Left cardiac atrium (tissue), 4 donors: ENCODE measurements at regions not wholly inside any gene's neighbourhood (a gene's known extent, or its start where the extent isn't known, plus 50 kb on each side); places are given as distances from the start of the nearest gene placed in this dataset.

Source experiments
- ATAC-seq, 2 donors: fragments of 200-7000 bp; cut with Tn5 transposase; one replicate each; pipeline ENCODE4 v1.9.1; 2020; ENCODE audit warnings: mild to moderate bottlenecking in 2 of 2, moderate library complexity in 2 of 2
- DNase-seq: peaks from one replicate; pipeline ENCODE4 v3.0.0-alpha.2; 2020
- intact Hi-C, 2 donors: fragments of 100-400 bp; cut with DNase I; formaldehyde crosslinking; loops; one replicate each; pipeline versions ENCODE4 v1.14.1 to v1.15.1; 2022 to 2023
- donor health status: DM: no; HTN: yes; CAD: no.
- donor health status: DM: no; HTN: yes; CAD: no; lungs with severe emphysema.
- donor health status: DM: yes; HTN: yes; CAD: no.
- donor health status: Dilated cardiomyopathy.

DNA sequence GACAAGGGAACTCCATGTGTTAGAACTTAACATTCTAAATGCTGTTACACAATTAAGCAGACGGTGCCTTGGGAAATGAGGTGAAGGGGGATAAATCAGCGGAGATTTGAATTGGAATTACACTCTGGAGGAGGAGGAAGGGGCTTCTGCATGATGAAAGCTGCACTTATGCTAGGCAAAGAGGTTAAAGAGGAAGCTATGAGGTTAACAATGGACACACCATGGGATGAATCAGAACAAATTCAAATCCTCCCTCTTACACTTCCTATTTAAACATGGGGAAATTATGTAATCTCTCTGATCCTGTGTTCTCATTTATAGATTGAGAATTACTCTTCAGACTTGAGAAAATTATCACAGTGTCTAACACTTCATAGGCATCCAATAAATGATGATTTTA, 121.5 kb upstream of the SIX2 start:
- ATAC-seq (no peak), DNase-seq (no peak)
- intact Hi-C loops, result no loop called here

GRCh38 chr2:45128580-45128997, 119.3 kb upstream of the SIX2 start:
- peak; percentile 61 to 91 for ATAC-seq
- peak; percentile 65 for DNase-seq
- intact Hi-C loops, result no loop called here

DNA sequence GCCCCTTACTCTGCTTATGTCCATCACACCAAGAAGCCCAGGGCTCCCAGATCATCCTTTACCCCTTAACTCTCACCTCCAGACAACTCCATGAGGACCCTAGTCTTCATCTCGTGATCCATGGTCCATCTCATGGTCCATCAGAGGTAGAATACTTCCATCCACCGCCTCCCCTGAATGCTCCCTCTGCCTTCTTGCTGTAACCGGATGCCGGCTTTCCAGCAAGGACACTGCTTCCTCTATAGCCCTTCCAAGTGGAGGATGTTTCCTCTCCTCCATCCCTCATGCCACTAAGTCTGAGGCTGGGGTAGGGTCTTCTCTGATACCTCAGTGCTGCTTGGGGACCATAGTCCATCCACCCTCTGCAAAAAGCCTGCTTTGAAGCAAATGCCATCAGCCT, 118.6 kb upstream of the SIX2 start:
- intact Hi-C loops, result no loop called here
- DNase-seq (no peak), ATAC-seq (no peak)

DNA sequence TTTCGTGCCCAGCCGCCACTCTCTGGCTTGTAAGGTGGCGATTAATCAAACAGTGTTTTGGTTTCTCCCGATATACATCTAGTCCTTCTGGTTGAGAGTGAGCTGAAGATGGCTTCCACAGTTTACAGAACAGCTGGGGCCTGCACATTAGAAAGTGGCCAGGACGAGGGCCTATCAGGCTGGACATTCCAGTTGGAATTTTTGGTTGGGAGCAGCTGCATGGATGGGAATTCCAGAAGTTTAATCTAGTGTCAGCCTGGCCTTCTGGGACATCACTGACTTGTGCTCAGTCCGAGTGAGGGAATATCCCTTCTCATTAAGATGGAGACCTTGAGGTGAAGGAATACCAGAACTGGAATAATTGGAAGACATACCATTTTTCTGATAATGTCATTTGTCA, 118.1 kb upstream of the SIX2 start:
- no peak for ATAC-seq
- DNase-seq, result no peak
- intact Hi-C loops, result no loop called here

GRCh38 chr2:45125232-45125631, 116.0 kb upstream of the SIX2 start:
- intact Hi-C loops, result no loop called here
- ATAC-seq, result no peak

GRCh38 chr2:45124456-45124855, 115.2 kb upstream of the SIX2 start:
- intact Hi-C loops, result no loop called here
- DNase-seq, result no peak
- no peak for ATAC-seq

More at GRCh38 chr2:45125232-45125631, 116.0 kb upstream of the SIX2 start:
- DNase-seq, result no peak

GRCh38 chr2:45123521-45124191, 114.4 kb upstream of the SIX2 start:
- no peak for DNase-seq
- intact Hi-C loops, result no loop called here
- no peak for ATAC-seq

- intact Hi-C loops, result no loop called here
- no peak for ATAC-seq
Observed at GRCh38 chr2:45123065-45123464, 113.8 kb upstream of the SIX2 start.

DNA sequence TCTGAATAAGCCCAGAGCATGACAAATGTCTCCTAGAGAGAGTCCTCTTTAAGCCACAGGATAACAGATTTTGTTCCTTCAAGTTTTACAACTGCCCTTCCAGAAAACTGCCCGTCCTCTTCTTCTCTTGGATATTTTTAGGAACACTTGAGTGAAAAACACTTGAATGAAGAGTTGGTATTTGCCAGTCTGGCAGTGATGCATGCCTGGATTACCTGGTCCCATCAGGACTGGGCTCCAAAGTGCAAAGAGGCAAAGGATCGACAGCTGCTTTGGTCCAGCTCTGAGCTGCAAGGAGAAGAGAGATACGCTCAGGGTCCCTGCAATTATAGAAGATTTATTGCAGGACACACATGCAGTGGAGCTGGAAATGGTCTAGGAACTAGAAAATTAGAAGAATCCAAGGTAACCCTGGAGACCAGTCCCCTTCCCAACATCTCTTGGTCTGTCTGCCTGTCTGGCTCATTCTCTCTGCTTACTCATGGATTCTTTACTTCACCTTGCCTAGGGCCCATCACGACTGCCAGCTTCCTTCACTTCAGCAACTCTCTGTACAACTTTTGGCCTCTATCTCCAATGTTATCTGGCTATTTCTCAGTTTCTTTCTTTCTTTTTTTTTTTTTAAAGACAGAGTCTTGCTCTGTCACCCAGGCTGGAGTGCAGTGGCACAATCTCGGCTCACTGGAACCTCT, 112.1 kb upstream of the SIX2 start:
- ATAC-seq, result peak in 1 of 2 donors; percentile 54
- intact Hi-C loops, result no loop called here
- DNase-seq, result no peak

More at GRCh38 chr2:45123065-45123464, 113.8 kb upstream of the SIX2 start:
- DNase-seq, result no peak

- intact Hi-C loops, result no loop called here
- ATAC-seq, result no peak
- DNase-seq, result no peak
Observed at GRCh38 chr2:45120546-45120945, 111.3 kb upstream of the SIX2 start.

DNA sequence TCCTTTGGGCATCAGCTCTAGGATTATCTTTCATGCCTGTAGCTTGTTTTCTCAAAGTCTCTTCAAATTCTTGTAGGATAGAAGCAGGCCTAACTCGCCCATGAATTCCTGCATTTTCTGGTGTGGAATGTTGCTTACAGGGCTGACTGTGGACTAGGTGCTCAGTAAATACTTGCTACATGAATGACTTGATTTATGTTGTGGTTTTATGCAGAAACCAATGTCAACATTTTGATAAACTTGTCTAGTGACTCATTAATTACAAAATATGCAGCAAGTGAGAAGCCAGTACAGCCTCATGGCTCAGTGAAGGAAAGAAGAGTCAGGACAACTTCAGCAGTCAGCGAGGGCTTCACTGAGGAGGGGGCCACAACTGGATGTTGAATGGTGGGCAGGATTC, 110.6 kb upstream of the SIX2 start:
- intact Hi-C loops, result no loop called here
- DNase-seq (no peak), ATAC-seq (peak in 1 of 2 donors; percentile 62)

GRCh38 chr2:45119038-45119437, 109.8 kb upstream of the SIX2 start:
- DNase-seq (no peak), ATAC-seq (no peak)
- intact Hi-C loops, result no loop called here

- intact Hi-C loops, result no loop called here
- no peak for DNase-seq
- ATAC-seq, result no peak
Observed at GRCh38 chr2:45117383-45117782, 108.1 kb upstream of the SIX2 start.

GRCh38 chr2:45115181-45115580, 105.9 kb upstream of the SIX2 start:
- ATAC-seq (no peak), DNase-seq (no peak)
- intact Hi-C loops, result no loop called here

DNA sequence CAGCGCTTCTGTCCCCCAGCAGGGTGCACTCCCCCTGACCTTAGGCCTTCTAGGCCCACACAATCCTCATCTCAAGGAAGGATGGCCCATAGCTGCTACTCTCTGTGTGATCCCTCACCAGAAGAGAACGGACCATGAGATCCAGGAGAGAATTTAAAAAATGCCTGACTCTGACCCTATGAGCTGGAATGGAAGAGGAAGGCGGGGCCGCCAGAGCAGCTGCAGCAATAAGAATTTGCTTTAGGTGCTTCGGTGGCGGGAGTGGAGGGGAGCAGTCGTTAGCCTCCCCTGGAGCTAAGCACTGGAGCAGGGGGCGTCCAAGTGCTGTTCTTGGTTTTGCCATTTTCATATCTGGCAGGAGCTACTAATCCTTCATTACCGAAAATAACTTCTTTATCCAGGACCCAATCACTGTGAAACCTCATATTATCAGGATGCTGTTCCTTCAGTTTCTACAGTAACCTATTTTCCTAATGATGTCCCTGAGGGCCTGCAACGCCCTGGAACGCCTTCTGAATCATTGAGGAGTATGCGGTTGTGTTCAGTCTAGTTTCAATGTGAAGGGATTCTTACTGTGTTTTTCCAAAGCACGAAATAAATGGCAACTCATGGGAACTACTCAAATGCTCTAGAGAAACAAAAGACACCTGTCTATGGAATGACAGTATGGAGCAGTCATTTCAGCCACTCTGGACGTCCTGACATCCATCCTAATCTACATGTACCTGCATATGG, 105.1 kb upstream of the SIX2 start:
- DNase-seq (no peak), ATAC-seq (no peak)
- intact Hi-C loops, result no loop called here

GRCh38 chr2:45112750-45113149, 103.5 kb upstream of the SIX2 start:
- ATAC-seq (no peak), DNase-seq (no peak)
- intact Hi-C loops, result no loop called here

GRCh38 chr2:45105050-45105582, 95.9 kb upstream of the SIX2 start:
- no peak for DNase-seq
- intact Hi-C loops, result no loop called here
- ATAC-seq, result no peak

DNA sequence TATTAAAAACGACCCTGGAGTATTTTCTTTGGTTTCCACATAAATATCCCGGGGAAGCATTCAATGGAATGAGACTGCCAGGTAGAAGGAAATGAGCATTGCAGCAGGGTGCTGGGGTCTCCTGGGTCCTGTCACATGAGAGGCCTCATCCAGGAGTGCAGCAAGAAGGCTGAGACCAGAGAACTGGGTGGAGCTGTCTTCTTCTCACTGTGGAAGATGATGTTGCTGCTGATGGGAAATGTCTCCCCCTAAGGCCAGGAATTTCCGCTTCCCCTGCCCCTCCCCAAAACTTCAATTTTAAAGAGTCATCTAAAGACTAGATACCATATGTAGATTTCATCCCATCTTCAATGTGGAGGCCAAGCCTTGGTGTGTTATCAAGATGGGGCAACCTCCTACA, 95.2 kb upstream of the SIX2 start:
- no peak for ATAC-seq
- DNase-seq, result no peak
- intact Hi-C loops, result no loop called here

GRCh38 chr2:45103351-45104345, 94.4 kb upstream of the SIX2 start:
- no peak for ATAC-seq
- intact Hi-C loops, result no loop called here
- no peak for DNase-seq
